GM19468 (cell line): ENCODE measurements at regions not wholly inside any gene's neighbourhood (a gene's known extent, or its start where the extent isn't known, plus 50 kb on each side); places are given as distances from the start of the nearest gene placed in this dataset.
"Not testable (repeated sequence)": the region's sequence is repeated elsewhere in the genome, so short reads cannot be mapped to it uniquely, and the experiment has no call there.

Experiments
- ATAC-seq: cut with Tn5 transposase; IDR thresholded peaks from one replicate; pipeline ENCODE4 v1.9.1; 2021; ENCODE audit warnings: mild to moderate bottlenecking, moderate library complexity, moderate number of reproducible peaks; ENCODE audit not compliant: unreplicated experiment; ENCODE audit errors: extremely low read depth

DNA sequence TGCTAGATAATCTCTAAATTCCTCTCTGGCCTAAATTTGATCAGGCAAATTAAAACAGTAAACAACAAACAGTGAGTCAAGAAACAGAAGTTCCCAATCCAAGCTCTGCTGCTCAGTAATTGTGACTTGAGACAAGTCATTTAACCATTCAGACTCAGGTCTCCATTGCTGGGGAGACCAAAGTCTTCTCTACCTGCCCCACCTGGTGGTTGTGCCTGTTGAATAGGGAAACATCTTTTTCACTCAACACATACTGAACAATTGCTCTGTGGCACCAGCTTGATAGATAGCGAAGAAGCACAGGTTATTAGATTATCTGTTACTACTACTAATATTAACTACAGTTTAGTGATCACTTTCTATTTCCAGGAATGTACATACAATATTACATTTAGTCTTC is 112.1 kb upstream of the EOLA2 start:
- no peak for ATAC-seq

- no peak for ATAC-seq
Observed at GRCh38 chrX:150051096-150051495, 112.8 kb upstream of the EOLA2 start.

DNA sequence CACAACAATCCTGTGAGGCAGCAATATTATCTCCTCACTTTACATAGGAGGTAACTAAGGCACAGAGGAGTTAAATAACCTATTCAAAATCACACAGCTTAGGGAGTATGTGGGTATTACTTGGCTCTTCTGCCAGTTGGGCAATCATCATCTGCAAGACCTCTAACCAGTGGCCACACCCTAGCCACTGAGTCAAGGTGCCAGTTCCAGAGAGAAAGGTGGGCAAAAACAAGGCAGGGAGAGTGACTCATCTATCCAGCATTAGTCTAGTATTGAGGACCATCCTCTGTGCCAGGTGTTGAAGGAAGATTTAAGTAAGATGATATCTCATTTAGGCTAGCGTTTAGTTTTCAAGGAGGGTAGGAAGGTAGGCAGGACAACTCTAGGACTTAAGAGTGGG is 113.9 kb upstream of the EOLA2 start:
- no peak for ATAC-seq

DNA sequence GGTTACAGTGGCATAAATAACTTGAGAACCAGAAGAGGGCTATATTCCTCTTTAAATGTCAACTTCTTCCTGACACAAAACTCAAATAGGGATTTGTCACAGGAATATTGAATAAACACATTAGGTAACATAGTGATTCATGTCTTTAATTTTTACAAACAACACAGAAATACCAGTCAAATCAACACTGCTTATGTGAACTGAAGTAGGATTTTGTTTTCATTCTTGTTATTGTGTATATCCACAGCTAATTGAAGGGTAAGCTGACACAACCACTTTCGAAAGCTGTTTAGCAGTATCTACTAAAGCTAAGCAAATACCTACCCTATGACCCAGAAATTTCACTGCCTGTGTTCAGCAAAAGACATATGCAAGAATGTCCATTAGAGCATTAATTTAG is 120.4 kb upstream of the EOLA2 start:
- no peak for ATAC-seq

GRCh38 chrX:150060406-150060805 is 122.1 kb upstream of the EOLA2 start:
- ATAC-seq = no peak

DNA sequence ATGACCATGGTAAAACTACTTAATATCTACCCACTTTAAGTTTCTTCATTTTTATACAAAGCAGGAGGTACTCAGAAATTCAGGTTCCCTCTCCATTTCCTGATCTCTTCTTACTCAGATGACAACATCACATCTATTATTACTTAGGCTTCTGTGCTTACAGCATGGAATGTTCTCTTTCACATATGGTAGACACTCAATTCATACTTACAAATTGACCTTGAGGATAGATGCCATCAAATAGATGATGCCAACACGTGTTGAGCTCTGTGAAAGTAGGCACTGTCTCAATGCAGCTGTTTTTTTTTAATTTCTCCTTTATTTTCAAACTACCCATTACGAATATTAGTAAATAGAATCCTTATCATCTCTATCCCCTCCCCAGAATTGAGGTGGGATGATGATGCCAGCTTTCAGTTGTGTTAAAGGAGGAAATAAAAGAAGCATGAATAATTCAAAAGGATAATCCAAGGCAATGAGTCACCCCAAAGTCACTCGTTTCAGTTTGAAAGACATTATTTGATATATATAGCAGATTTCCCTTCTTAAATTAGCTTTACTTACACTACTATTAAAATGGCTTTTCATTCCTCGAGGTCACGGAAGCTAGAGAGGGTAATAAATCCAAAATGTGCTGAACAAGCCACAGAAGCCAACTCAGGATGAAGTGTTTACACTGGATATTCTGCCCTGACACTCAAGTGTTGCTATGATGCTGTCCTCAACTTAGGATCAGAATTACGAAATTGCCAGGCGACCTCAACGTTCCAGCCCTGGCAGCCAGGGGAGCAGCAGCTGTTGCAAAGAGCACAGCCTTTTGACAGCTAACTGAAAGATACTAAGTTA is 124.2 kb upstream of the EOLA2 start:
- no peak for ATAC-seq

- ATAC-seq = no peak
Observed at GRCh38 chrX:150063138-150063518, 124.8 kb upstream of the EOLA2 start.

DNA sequence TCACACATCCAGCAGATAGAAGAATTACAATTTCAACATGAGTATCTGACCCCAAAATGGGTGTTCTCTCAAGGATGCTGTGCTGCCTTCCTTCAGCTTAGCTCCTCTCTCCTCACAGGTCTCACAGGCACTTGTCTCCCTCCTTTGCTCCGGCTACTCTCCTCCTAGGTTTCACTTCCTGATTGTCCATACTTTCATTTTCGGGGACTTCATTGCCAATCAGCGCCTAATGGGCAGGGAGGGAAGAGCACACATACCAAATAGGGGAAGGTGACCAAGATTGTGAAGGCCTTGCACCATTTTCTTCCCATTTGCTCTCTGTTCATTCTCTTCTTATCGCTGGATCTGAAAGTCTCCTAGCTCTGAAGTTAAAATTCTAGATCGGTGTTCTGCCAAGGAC is 125.4 kb upstream of the EOLA2 start:
- ATAC-seq = no peak

DNA sequence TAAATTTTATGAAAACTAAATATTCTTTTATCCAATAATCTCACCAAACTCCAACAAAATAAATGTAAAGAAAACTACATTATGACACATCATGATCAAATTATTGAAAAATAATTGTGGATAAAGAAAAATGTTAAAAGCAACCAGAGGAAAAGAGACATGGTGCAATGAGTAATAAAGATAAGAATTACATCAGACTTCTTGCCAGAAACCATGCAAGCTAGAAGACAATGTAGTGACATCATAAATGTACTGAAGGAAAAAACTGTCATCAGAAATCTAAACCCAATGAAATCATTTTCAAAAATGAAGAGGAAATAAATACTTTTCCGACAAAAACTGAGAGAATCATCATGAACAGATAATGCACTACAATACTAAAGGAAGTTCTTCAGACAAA is 135.9 kb upstream of the EOLA2 start:
- no peak for ATAC-seq

DNA sequence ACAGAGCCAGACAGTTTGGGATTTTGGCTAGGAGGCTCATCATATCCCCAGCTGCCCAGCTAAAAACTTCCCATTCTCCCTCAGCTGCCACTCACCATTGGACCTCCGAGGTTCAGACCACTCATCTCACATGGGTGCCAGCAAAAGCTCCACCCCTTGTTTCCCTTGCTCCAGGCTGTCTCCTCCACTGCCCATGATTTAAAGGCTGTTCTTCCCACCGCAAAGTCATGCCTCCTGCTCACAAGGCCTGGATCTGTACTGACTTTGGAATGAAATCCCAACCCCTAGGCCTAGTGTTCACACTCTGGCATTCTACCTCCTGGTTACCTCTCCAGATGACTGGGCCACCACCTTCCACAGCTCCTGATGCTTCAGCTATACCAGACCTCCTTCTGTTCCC is 142.2 kb upstream of the EOLA2 start:
- no peak for ATAC-seq

DNA sequence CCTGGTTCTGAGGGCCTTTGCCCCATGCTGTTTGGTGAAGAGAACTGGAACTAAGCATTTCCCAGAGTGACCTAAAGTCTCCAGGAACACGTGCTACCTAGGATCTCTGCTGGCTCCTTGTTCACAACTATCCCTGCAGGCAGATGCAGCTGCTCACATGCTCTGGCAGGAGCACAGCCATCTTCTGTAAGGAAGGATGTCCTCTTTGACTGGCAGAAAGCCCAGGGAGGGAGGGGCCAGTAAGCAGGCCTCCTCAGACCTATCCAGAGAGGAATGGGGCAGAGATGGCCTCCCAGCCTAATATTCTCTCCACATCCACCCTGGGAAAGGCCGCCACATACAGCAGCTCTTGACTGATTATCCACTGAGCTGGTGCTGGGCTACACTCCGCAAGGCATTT is 142.8 kb upstream of the EOLA2 start:
- ATAC-seq = no peak

DNA sequence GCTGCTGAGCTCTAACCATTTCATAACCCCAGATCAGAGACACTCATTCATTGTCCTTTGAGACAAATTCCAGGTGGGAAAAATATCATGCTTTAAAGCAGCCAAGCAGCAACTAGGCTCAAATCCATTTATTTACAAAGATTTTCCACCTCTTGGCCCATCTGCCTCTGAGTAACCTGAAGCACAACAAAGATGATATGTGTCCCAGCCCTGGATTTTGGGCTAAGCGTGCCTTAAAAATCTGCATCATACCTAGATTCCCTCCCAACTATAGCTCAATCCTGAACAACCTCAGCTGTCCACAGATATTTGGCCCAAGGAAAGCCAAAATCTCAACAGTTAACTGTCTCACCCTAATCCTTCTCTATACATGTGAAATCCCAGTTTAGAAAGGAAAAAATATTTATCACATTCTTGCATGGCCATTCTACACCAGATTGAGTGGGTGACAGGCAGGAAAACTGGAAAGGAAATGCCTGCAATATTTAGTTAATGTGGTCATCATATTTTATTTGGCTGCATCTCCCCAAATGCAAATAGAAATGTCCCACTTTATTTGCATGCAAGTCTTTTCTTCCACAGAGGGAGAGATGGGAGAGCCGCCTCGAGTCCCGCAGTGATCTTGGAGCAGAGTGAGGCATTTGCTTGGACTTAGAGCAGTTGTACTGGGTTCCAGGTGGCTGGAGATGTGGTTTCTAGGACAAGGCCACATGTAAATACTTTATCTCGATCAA is 146.4 kb upstream of the EOLA2 start:
- no peak for ATAC-seq

DNA sequence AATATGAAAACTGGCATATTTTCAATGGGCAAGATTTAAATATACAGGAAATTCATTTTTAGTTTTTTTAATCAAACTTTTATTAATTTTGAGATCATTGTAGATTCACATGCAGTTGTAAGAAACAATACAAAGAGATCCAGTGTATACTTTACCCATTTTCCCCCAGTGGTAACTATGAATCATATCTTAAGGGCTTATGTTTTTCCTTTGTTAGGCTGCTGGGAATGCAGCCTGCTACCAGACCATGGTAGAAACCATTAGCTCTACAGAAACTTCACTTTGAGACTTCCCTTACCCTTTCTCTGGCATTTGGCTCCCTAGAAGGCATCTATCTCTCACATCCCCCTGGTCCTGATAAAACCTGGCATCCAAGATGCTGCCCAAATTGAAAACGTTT is 147.6 kb upstream of the EOLA2 start:
- no peak for ATAC-seq

DNA sequence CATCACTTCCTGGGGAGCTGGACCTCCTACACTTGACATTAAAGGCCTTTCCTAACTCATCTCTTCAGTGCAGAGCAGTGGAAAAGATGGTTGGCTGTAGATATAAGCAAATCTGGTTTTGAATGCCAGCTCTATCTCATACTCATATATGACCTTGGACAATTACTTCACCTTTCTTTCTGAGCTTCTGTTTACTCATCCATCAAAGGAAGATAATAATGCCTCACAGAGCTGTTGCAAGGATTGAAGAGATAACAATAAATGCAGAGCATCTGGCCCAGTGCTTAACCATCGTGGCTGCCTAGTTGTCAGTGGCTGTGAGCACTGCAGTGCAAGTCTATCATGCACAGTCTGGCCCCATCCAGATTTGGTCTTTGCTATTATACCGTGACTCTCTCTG is 148.1 kb upstream of the EOLA2 start:
- no peak for ATAC-seq

DNA sequence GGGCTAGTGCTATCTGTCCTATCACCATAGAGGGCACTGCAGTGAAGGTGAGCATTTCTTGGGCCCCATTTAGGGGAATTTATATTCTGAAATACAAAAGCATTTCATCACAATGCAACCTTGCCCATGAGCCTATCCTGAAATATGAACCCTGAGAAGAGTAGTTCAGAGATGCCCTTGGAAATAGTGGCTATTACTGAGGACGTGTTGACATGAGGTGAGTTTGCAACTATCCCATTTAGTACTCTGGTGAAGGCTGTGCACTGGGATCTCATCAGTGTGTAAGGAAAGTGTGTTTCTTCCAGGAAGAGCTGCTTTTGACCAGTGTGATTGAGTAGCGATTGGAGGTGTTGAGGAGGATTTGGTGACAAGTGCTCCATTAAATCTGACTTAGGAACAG is 149.3 kb upstream of the EOLA2 start:
- ATAC-seq = no peak

DNA sequence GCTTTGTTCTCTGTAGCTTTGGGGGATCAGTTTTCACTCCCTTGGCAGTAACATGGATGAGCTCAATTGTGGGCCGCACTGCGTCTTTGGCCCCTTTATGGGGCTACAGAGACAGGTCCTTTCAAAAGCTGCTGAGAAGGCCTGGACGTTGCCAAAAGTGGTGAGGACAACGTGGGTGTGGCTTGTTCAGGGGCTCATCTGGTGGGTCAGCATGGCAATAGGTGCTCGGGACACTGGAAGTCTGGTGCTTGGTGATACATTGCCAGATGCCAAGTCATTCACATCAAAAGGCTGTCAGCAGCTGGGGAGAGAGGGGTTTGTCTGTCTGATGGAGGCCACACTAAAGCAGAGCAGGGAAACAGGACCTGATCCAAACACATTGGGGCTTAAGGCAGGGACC is 149.8 kb upstream of the EOLA2 start:
- ATAC-seq = no peak

GRCh38 chrX:150088766-150089518 is 150.7 kb upstream of the EOLA2 start:
- no peak for ATAC-seq

GRCh38 chrX:150091300-150091699 is 153.0 kb upstream of the EOLA2 start:
- not testable (repeated sequence) for ATAC-seq

DNA sequence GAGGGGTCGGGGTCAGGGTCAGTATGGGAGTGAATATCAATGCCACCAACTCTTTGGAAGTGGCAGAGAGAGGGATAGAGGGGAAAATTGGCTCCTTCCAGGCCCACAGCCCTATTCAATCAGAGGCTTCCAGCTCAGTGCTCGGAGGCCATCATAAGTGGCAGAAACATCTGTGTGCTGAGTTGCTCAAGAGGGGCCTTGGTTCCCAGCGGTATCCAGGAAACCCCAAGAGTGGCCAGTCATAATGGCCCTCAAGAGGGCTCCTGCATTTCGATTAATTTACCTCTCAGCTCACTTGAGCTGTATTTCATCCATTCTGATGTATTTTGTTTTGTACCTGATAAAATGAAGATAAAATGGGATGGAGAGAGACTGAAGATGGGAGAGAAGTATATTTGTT is 154.3 kb upstream of the EOLA2 start:
- ATAC-seq = no peak

GRCh38 chrX:150094375-150094774 is 156.1 kb upstream of the EOLA2 start:
- no peak for ATAC-seq

DNA sequence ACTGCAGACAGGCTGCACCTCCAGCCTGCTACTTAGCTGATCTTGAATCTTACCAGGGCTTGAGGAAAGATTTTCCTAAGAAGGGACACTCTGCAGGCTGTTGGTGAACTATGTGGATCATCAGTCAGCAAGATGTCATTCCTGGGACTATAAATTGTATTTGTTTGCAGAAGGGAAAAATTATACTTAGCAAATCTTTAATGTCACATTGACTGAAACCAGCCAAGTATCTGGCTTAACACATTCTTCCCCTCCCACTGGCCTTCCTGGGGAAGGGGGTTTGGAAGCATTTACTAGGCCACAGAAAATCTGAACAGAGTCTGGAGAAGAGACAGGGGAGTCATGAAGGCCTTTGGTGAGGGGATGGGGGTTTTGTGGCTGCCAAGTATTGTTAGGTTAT is 156.7 kb upstream of the EOLA2 start:
- no peak for ATAC-seq
